Esophagus squamous epithelium (tissue), 4 donors: ENCODE measurements at regions not wholly inside any gene's neighbourhood (a gene's known extent, or its start where the extent isn't known, plus 50 kb on each side); places are given as distances from the start of the nearest gene placed in this dataset.

Experiments used
- CTCF ChIP-seq, 6 experiments: fragments of 450-650 bp in 4 of 6; fragments of 200-600 bp in 2 of 6; sonication (generic) in 2 of 6; IDR thresholded peaks; one replicate each; pipeline ENCODE4 v1.5.1; 2016 to 2019; ENCODE audit warnings: antibody characterized with exemption in 6 of 6, mild to moderate bottlenecking in 4 of 6, moderate library complexity in 4 of 6
- POLR2A ChIP-seq, 4 donors: fragments of 450-650 bp; IDR thresholded peaks; one replicate each; pipeline ENCODE4 v1.6.1; 2017; ENCODE audit warnings: antibody characterized with exemption in 4 of 4, mild to moderate bottlenecking in 4 of 4, moderate library complexity in 3 of 4

- no peak for TF ChIP-seq CTCF (IDR thresholded peaks at IDR 0.05)
- TF ChIP-seq POLR2A (IDR thresholded peaks at IDR 0.05): no peak
These were observed 1723.7 kb downstream of the SUCLG1 start for GRCh38 chr2:82735336-82735735.
